IMR-90 (cell line): ENCODE measurements at regions not wholly inside any gene's neighbourhood (a gene's known extent, or its start where the extent isn't known, plus 50 kb on each side); places are given as distances from the start of the nearest gene placed in this dataset.

Experiments
- BHLHE40 ChIP-seq: fragments of 150-350 bp; IDR thresholded peaks from 2 replicates; pipeline ENCODE4 v1.6.1; 2016; ENCODE audit warnings: mild to moderate bottlenecking, low read depth, low read length
- CHD1 ChIP-seq: IDR thresholded peaks from 2 replicates; pipeline ENCODE4 v1.6.1; 2012; ENCODE audit warnings: low read depth, low read length, improper control_type of control experiment
- CTCF ChIP-seq: conservative IDR thresholded peaks from 2 replicates; pipeline ENCODE4 v1.5.1; 2012; ENCODE audit warnings: mild to moderate bottlenecking, low read depth, low read length, improper control_type of control experiment
- FOS ChIP-seq: fragments of 150-350 bp; IDR thresholded peaks from 2 replicates; pipeline ENCODE4 v1.6.1; 2016; ENCODE audit warnings: low read depth, low read length
- MAFK ChIP-seq: IDR thresholded peaks from 2 replicates; pipeline ENCODE4 v1.6.1; 2012; ENCODE audit warnings: low read depth, low read length, improper control_type of control experiment
- MAZ ChIP-seq: IDR thresholded peaks from 2 replicates; pipeline ENCODE4 v1.6.1; 2012; ENCODE audit warnings: low read depth, mild to moderate bottlenecking, low read length, improper control_type of control experiment, moderate library complexity, borderline replicate concordance
- MXI1 ChIP-seq: IDR thresholded peaks from 2 replicates; pipeline ENCODE4 v1.6.1; 2012; ENCODE audit warnings: low read depth, mild to moderate bottlenecking, low read length, moderate library complexity, borderline replicate concordance
- POLR2A ChIP-seq: IDR thresholded peaks from 2 replicates; pipeline ENCODE4 v1.6.1; 2012; ENCODE audit warnings: mild to moderate bottlenecking, low read depth, low read length
- RAD21 ChIP-seq: IDR thresholded peaks from 2 replicates; pipeline ENCODE4 v1.6.1; 2012; ENCODE audit warnings: low read length, improper control_type of control experiment
- RCOR1 ChIP-seq: IDR thresholded peaks from 2 replicates; pipeline ENCODE4 v1.6.1; 2012; ENCODE audit warnings: mild to moderate bottlenecking, low read length, improper control_type of control experiment; ENCODE audit not compliant: insufficient replicate concordance
- RFX5 ChIP-seq: IDR thresholded peaks from 2 replicates; pipeline ENCODE4 v1.8.0; 2012; ENCODE audit warnings: low read depth, mild to moderate bottlenecking, low read length, moderate library complexity
- SMC3 ChIP-seq: fragments of 150-350 bp; IDR thresholded peaks from 2 replicates; pipeline ENCODE4 v1.6.1; 2016; ENCODE audit warnings: low read depth, mild to moderate bottlenecking, antibody characterized with exemption, low read length, moderate library complexity
- USF2 ChIP-seq: fragments of 150-350 bp; IDR thresholded peaks from 2 replicates; pipeline ENCODE4 v1.6.1; 2017; ENCODE audit warnings: mild to moderate bottlenecking, antibody characterized with exemption, low read length, low read depth

DNA sequence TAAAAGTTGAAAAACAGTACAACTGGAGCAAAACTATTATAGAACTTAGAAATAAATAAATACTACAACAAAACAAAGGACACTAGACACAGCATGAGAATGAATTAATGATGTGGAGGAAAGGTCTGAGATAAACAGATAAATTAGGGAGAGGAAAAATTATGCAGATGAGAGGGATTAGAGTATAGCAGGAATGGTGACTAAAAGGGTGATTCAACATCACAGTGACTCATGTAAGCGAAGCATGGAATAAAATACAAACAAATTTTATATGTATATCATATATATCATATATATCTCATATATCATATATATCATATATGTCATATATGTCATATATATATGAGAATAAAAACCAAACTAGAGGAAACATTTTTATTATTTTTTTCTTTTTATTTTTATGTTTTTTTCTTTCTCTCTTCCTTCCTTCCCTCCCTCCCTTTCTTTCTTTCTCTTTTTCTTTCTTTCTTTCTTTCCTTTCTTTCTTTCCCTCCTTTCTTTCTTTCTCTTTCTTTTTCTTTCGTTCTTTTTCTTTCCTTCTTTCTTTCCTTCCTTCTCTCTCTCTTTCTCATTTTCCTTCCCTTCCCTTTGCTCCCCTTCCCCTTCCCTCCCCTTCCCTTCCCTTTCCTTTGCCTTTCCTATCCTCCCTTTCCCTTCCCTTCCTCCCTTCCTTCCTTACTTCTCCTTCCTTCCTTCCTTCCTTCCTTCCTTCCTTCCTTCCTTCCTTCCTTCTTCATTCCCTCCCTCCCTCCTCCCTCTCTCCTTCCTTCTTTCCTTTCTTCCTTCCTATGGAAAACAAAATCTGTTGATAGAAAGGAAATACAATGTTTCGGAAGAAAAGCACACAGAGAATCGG, 1014.6 kb downstream of the GRIK2 start:
- TF ChIP-seq CTCF (no peak), POLR2A (no peak), RCOR1 (no peak), SMC3 (no peak), USF2 (no peak), FOS (no peak), MAZ (no peak), RAD21 (no peak), RFX5 (no peak), CHD1 (no peak), BHLHE40 (no peak), MXI1 (no peak), MAFK (no peak)
